NCI-H2029 (cell line): ENCODE measurements at regions not wholly inside any gene's neighbourhood (a gene's known extent, or its start where the extent isn't known, plus 50 kb on each side); places are given as distances from the start of the nearest gene placed in this dataset.

ENCODE experiments used
- DNase-seq: peaks from one replicate; lab custom pipeline; 2025; lab: John Stamatoyannopoulos, UW

DNA sequence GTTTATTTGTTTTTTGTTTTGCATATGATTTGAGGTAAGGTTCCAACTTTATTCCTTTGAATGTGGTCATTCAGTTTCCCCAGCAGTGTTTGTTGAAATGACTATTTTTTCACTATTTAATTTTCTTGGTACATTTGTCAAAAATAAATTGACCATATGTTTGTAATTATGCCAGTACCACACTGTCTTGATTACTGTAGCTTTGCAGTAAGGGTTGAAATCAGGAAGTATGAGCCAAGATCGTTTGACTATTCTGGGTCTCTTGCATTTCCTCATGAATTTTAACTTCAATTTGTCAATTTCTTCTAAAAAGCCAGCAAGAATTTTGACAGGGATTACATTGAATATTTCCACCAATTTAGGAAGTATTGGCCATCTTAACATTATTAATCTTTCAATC lies 199.3 kb upstream of the PPFIA2 start:
- no peak for DNase-seq

DNA sequence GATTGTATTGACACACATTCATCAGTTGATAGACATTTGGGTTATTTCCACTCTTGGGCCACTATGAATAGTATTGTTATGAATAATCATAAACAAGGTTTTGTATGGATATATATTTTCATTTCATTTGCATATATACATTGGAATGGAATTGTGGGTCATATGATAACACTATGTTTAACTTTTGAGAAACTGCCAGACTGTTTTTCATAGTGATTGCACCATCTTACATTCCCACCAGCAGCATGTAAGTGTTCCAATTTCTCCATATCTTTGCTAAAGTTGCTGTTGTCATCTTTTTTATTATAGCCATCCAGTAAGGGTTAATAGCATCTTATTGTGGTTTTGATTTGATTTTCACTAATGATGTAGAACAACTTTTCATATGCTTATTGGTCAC lies 198.5 kb upstream of the PPFIA2 start:
- no peak for DNase-seq

DNA sequence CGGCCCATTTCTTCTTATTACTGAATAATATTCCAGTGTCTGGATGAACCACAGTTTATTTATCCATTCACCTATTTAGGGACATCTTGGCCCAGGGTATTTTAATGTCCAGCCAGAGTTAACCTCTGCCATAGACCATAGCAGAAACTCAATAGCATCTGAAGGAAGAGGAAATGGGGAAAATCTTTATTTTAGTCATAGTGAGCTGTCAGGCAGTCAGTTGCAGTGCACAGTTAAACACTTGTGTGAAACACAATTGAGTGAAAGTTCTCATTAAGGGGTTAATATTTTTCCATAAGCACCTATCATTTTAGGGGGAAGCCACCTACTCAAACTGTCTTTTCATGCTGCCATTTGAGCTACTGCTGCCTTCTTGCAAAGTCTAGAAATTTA lies 197.3 kb upstream of the PPFIA2 start:
- no peak for DNase-seq

DNA sequence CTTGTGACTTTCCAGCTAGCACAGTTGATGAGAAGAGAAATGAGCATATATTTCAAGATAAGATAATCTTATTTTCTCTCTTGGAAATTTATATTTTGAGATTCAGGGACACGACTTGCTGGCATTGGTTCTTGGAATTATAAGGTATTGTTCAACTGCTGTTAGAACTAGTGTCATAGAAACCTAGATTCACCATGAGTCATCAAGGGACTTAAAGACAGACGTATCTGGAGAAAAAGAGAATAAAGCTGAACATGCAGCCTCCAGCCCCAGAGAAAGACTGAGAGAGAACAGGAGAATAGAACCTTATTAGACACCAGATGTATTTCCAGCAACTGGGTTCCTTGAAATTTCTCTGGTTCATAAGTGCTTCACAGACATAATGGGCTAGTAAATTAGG lies 194.4 kb upstream of the PPFIA2 start:
- no peak for DNase-seq

DNA sequence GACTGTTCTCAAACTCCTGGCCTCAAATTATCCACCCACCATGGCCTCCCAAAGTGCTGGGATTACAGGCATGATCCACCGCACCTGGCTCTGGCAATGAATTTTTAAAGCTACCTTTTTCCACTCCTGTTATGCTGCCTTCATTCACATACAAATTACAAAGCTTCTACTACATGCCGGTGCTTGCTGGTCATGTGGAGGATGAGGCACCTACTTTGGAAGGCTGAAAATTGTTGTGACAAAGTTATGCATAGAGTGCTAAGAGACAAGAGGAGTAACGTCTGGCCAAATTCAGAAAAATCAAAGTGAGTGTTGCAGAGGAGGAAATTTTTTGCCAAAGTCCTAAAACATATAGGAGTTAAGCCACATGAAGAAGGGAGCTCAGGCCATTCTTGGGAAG lies 191.7 kb upstream of the PPFIA2 start:
- DNase-seq: no peak

DNA sequence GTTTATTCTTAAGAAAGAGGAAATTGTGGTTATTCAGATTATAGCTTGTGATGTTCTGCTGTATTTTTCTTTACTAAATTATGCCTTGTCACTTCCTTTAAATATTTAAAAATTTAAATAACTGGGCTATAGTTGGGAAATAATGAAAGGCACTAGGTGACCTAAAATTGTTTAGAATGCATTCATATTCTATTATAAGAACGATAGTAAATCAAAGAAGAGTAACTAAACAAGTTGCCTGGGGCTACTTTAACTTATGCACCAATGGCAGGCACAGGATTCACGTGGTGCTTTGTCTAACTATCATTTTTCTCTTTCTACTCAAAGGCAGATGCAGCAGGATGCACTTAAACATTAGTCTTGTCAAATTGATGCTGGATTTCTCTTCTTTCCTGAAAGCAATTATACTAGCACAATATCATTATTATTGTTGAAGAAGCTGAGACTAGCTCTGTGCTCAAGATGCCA lies 190.7 kb upstream of the PPFIA2 start:
- DNase-seq: no peak

DNA sequence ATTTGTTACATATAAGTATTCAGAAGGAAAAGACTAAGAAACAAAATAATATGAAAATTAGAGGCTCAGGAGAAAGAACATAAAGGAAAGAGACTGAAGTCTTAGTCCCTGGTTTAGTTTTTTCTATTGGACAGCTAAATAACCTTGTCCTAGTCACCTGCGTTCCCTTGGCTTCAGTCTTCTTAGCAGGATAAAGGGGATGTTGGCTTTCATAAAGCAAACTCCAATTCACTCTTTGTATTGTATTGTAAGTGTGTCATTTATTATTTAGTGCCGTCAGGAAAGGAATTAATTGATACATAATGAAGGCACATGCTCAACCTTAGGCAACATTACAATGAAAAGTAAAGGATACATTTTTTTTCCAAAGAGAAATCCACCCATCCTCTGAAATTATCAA lies 190.3 kb upstream of the PPFIA2 start:
- DNase-seq: no peak

DNA sequence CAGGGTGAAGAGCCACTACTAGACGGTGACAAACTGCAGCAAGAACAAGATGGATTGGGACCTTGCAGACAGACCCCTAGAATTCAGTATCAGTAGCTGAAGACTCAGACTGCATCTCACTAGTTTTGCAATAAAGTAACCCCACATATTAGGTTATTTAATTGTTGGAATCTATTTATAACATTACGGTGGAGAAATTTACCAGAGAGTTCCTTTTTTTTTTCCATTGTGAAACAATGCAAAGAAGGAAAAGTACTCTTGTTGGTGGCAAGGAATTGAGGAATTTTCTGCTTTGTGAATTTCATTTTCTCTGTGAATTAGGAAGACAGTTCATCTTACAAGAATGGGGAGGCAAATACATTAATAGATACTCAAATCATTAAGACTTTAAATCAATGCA lies 185.7 kb upstream of the PPFIA2 start:
- DNase-seq: no peak

DNA sequence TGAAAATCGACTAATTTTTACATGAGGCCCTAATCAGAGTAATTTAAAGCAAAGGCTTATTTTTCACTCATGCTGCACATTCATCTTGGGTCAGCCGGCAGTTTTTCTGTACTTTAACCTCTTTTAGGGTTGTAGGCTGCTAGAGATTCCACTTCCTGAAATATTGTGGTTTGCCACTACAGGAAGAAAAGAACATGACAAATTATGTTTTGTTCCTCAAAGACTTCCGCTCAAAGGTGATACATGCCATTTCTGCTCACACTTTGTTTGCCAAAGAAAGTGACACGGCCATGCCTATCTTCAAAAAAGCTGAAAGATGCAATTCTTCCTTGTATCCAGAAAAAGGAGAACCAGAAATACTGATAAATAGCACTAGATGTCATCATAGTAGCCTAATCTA lies 183.4 kb upstream of the PPFIA2 start:
- DNase-seq: no peak

DNA sequence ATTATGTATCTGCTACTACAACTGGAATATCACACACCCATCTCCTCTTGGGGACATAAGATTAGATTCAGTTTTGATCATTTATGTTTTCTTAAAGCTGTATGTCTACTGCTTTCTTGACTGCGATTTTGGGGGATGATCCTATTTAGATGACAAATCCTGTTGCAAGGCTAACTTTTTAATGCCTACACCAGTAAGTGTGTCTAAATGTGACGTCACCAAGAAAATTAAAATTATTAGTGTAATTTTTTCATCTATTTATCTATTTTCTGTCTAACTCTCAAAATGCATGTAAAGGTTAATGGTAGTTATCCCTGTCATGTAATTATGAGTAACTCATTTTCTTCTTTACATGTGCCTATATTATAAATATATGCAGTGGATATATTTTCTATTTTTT lies 170.9 kb upstream of the PPFIA2 start:
- DNase-seq: no peak

DNA sequence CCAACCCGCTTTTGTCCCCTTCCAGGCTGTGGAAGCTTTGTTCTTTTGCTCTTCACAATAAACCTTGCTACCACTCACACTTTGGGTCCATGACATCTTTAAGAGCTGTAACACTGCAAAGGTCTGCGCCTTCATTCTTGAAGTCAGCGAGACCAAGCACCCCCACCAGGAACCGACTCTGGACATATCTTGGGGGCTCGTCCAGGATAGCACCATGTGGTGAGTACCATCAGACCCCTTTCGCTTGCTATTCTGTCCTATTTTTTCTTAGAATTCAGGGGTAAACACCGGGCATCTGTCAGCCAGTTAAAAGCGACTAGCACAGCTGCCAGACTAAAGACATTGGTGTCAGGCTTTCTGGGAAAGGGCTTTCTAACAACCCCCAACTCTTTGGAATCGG lies 137.6 kb upstream of the PPFIA2 start:
- no peak for DNase-seq

DNA sequence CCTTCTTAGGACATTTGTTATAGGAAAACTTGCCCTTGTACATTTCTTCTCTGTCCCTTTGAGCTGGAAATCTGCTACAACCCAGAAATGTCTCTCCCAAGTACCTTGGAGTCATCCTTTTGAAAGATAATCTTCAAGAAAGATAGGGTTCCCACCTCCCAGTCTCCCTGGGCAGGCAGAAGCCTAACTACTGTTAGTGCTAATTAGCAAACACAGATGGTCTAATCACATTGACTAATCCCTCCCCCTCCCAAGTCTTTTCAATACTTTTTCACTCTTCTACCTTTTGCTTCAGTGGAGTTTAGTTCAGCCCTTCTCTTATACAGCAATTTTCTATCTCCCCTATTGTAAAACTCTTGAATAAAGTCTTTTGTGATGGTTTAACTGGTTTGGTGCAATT lies 129.8 kb upstream of the PPFIA2 start:
- no peak for DNase-seq

DNA sequence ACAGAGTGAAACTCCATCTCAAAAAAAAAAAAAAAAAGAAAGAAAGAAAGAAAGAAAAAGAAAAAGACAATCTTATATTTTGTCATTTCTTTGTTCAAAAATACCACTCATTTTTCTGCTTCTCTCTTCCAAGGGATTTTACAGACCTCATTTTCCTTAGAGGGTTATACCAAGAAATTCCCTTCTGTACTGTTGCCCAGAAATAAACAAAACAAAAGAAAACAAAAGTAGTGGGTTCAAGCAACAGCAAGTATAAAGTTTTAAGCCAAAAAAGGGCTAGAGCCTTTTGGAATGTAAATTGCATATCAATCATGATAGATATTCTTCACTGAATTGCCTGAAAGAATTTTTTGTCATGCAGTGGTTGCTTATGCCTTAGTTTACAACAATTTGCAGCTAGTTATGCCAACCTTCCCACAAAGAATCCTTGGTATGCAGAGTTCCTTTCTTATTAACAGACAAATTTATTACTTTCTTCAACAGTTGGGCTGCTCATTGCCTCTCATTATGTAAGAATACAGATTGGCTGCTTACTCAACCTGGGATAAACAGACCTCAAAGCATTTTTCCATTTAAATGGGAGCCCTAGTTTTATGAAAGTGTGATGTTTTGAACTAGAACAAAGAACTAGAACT lies 129.1 kb upstream of the PPFIA2 start:
- no peak for DNase-seq

DNA sequence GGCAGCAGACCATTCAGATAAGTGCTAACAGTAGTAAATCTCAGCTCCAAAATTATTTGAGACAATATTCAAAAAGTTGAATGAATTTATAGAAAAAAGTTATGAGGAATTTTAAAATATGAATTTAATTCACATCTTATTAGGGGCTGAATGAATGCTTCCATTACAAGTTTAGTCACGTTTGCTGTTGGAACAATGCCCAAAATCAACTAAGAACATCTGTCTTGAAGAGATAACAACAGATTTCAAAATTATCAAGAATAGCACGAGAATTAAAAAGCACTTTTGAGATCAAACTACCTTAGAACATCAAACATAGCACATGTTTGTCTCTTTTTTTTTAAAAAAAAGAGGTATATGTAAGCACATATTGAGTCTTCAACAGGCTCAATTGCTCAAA lies 115.4 kb upstream of the PPFIA2 start:
- no peak for DNase-seq

DNA sequence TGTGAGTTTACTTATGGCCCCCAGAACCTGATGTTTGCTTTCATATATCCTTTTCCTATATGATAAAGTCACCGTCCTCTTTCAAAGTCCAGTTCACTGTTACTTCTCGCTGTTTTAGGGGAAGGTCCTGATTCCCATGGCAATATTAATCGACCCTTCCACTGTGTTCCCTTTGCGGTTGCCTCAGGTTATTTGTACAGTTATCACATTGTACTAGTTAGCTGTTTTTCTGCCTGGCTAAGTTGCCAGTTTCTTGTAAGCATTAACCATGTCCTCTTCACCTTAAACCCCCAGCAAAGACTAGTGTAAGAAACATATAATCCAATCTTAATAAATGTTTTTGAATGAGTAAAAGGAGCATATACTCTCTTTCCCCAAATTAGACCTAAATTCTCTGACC lies 115.0 kb upstream of the PPFIA2 start:
- no peak for DNase-seq

DNA sequence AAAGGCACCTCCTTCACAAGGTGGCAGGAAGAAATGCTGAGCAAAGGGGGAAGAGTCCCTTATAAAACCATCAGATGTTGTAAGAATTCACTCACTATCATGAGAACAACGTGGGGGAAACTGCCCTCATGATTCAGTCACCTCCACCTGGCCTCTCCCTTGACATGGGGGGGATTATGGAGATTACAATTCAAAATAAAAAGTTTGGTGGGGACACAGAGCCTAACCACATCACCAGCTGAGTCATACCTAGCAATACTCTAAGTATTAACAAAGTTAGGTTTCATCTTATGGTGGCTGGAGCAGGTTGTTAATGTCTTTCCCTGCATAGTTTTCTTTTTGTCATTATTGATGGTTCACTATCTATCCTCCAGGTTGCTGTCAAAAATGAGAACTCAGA lies 113.2 kb upstream of the PPFIA2 start:
- DNase-seq: no peak

DNA sequence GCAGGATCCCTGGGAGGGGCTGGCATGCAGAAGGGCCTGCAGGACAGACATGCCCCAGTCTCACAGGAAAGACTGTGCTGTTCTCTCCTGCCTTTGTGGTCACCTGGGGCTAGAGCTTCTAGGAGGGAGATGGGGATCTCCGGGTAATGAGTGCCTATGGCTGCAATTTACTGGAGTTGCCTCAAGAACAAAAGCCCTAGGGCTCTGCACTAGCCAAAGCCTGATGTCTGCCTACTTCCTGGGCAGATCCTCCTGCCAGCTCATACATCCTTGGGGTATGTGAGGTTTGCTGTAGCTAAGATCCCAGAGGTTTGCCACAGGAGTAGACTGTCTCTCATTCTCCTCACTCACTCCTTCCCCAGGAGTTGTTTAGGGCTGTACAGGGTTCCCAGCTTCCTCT lies 106.9 kb upstream of the PPFIA2 start:
- no peak for DNase-seq

DNA sequence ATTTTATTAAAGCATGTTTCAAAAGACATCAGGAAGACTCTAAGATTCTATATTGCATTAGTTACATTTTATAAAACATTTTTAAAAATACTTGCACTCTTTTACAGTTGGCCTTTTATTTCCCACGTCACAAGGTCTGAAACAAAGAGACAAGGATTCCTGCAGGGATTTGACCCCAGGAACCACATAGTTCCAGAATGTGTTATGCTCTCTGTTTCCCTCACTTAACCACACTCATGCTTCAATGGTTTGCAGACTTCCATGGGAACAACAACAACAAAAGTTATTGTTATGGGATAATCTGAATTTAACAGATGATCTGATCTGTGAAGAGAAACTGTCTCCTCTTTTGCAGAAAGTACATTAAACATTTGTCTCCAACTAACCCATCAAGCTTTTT lies 104.3 kb upstream of the PPFIA2 start:
- no peak for DNase-seq

DNA sequence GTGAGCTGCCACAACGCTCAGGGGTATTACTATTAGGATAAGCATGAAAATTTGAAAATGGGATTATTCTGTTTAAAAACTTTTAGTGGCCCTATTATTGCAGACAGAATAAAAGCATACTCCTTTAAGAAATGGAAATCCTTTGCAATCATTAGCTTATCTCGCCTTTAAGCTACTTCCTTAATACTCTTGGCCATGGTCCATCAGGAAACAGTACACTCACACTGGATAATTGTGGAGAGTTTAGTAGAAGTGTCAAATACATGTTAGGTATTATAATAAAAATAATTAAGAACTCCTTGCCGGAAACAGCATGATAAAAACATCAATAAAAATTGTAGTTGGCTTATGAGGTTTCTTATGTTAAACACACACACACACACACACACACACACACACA lies 100.4 kb upstream of the PPFIA2 start:
- DNase-seq: no peak

DNA sequence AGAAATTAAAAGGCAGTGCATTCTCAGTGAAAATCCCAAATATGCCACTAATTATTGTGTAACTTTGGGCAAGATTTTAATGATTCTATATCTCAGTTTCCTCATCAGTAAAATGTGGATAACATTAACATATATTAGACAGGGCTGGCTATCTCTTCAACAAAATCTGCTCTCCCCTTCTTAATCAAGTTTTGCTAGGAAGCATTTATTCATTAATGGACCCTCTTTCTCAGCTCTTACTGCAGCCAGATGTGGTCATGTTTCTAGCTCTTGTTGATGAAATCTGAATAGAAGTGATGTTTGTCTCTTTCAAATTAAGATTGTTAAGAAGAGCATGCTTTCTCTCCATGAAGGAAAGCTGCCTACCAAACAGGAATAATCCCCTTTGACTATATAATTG lies 84.4 kb upstream of the PPFIA2 start:
- no peak for DNase-seq

DNA sequence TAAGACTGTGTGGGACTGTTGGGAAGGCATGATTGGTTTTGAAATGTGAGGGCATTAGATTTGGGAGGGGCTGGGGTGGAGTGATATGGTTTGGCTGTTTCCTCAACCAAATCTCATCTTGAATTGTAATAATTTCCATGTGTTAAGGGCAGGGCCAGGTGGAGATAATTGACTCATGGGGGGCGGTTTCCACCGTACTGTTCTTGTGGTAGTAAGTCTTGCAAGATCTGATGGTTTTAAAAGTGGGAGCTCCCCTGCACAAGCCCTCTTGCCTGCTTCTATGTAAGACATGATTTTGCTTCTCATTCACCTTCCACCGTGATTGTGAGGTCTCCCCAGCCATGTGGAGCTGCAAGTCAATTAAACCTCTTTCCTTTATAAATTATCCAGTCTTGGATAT lies 76.6 kb upstream of the PPFIA2 start:
- no peak for DNase-seq

DNA sequence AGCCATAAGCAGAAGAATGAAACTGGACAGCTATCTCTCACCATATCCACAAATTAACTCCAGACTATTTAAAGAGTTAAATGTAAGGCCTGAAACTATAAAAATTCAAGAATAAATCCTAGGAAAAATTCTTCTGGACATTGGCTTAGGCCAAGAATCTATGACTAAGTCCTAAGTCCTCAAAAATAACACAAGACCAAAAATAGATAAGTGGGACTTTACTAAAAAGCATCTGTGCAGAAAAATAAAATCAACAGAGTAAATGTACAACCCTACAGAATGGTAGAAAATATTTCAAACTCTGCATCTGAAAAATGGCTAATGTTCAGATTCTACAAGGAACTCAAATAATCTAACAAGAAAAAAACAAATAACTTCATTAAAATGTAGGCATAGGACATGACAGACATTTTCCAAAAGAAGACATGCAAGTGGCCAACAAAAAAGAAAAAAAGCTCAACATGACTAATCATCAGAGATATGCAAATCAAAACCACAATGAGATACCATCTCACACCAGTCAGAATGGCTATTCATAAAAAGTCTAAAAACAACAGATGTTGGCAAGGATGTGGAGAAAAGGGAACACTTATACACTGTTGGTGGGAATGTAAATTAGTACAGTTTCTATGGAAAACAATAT lies 61.0 kb upstream of the PPFIA2 start:
- no peak for DNase-seq

DNA sequence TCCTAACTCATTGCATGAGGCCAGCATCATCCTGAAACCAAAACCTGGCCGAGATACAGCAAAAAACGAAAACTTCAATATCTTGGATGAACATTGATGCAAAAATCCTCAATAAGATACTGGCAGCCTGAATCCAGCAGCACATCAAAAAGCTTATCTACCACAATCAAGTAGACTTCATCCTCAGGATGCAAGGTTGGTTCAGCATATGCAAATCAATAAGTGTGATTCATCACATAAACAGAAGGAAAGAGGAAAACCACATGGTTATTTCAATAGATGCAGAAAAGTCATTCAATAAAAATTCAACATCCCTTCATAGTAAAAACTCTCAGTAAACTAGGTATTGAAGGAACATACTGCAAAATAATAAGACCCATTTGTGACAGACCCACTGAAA lies 56.5 kb upstream of the PPFIA2 start:
- no peak for DNase-seq

DNA sequence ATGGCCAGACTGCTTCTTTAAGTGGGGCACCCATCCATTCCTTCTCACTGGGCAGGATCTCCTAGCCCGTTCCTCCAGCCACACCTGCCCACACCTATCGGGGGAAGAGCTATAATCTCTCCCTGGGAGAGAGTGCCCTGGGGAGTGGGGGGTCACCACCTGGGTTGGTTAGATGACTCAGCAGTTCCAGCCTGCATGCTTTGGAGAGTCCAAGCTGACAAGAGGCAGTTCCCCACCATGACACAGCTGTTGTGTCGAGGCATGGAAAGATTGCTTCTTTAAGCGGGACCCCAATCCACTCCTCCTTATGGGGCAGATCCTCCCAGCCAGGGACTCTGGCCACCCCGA lies 52.6 kb upstream of the PPFIA2 start:
- no peak for DNase-seq
